Common myeloid progenitor, CD34-positive (primary cell): ENCODE measurements at regions not wholly inside any gene's neighbourhood (a gene's known extent, or its start where the extent isn't known, plus 50 kb on each side); places are given as distances from the start of the nearest gene placed in this dataset.
"Not testable (repeated sequence)": the region's sequence is repeated elsewhere in the genome, so short reads cannot be mapped to it uniquely, and the experiment has no call there.

Experiments used
- CTCF ChIA-PET: fragments of 350-600 bp; sonication (Branson Sonifier 250); formaldehyde crosslinking; loops from one replicate; lab custom pipeline; 2021; ENCODE audit warnings: antibody characterized with exemption; lab: Charles Lee
- POLR2A ChIA-PET: fragments of 350-600 bp; sonication (Branson Sonifier 250); formaldehyde crosslinking; loops from one replicate; lab custom pipeline; 2021; ENCODE audit warnings: antibody characterized with exemption; lab: Charles Lee
- DNase-seq, 3 donors: peaks; one replicate each; pipeline versions ENCODE4 v3.0.0 to v3.0.0-alpha.2; 2013
- H3K27ac ChIP-seq, 2 experiments: 1 replicate in 1 of 2; 2 replicates in 1 of 2; pipeline ENCODE4 v1.7.0; 2013; ENCODE audit warnings: inconsistent platforms in 2 of 2, low read length in 2 of 2, mild to moderate bottlenecking in 2 of 2, low read depth in 1 of 2, moderate library complexity in 1 of 2; ENCODE audit not compliant: severe bottlenecking in 2 of 2, insufficient read depth in 1 of 2, poor library complexity in 1 of 2
- H3K27me3 ChIP-seq, 5 experiments: replicated peaks in 2 of 5; 1 replicate in 3 of 5; 2 replicates in 2 of 5; pipeline versions ENCODE4 v1.6.1 to v1.7.0; 2013; ENCODE audit warnings: low read length in 4 of 5, mild to moderate bottlenecking in 2 of 5, moderate library complexity in 2 of 5, inconsistent platforms in 1 of 5; ENCODE audit not compliant: insufficient read depth in 5 of 5, control insufficient read depth in 4 of 5
- H3K36me3 ChIP-seq, 4 experiments: 1 replicate in 2 of 4; 2 replicates in 2 of 4; pipeline versions ENCODE4 v1.6.1 to v1.7.0; 2013; ENCODE audit warnings: low read length in 3 of 4, control low read depth in 1 of 4, mild to moderate bottlenecking in 1 of 4; ENCODE audit not compliant: control insufficient read depth in 4 of 4, insufficient read depth in 4 of 4
- H3K4me1 ChIP-seq, 4 experiments: 1 replicate in 3 of 4; 2 replicates in 1 of 4; pipeline versions ENCODE4 v1.6.1 to v1.7.1; 2013; ENCODE audit warnings: low read length in 3 of 4, mild to moderate bottlenecking in 3 of 4, control low read depth in 1 of 4, inconsistent platforms in 1 of 4, moderate library complexity in 1 of 4; ENCODE audit not compliant: control insufficient read depth in 4 of 4, insufficient read depth in 4 of 4; ENCODE audit errors: control extremely low read depth in 1 of 4
- H3K4me3 ChIP-seq, 7 experiments: 1 replicate in 4 of 7; 2 replicates in 3 of 7; pipeline versions ENCODE4 v1.5.1 to v1.7.0; 2013; ENCODE audit warnings: mild to moderate bottlenecking in 7 of 7, low read length in 6 of 7, moderate library complexity in 6 of 7, inconsistent platforms in 2 of 7, low read depth in 2 of 7, control low read depth in 1 of 7; ENCODE audit not compliant: insufficient read depth in 4 of 7, control insufficient read depth in 1 of 7; ENCODE audit errors: extremely low read depth in 1 of 7
- H3K9me3 ChIP-seq, 5 experiments: 1 replicate in 4 of 5; 2 replicates in 1 of 5; pipeline versions ENCODE4 v1.6.1 to v1.7.1; 2013; ENCODE audit warnings: low read length in 4 of 5, mild to moderate bottlenecking in 2 of 5, inconsistent platforms in 1 of 5, low read depth in 1 of 5, moderate library complexity in 1 of 5; ENCODE audit not compliant: control insufficient read depth in 4 of 5, insufficient read depth in 2 of 5; ENCODE audit errors: control extremely low read depth in 1 of 5
- WGBS: methylation state at CpG from one replicate; pipeline ENCODE4 v1.1.5; 2013; ENCODE audit not compliant: insufficient coverage; 5-methylcytosine and 5-hydroxymethylcytosine counted together

- WGBS = 70% methylated on average over 2 of the region's 2 CpGs
- H3K4me1 ChIP-seq = no peaks in the 10 kb centered on the region
- H3K36me3 ChIP-seq = peaks cover 0 to 9% (median under 1%) of the 10 kb centered on the region in 4 experiments
- ChIA-PET CTCF (no interaction called here), POLR2A (no interaction called here)
- no peak for DNase-seq
- no peaks in the 10 kb centered on the region for H3K27me3 ChIP-seq
- no peak overlapping the region for H3K27ac ChIP-seq
- H3K9me3 ChIP-seq = peaks cover 0 to 18% (median 2%) of the 10 kb centered on the region in 5 experiments
- no peak overlapping the region for H3K4me3 ChIP-seq
Measured at GRCh38 chrX:77076896-77077295, 370.3 kb upstream of the FGF16 start.

DNA sequence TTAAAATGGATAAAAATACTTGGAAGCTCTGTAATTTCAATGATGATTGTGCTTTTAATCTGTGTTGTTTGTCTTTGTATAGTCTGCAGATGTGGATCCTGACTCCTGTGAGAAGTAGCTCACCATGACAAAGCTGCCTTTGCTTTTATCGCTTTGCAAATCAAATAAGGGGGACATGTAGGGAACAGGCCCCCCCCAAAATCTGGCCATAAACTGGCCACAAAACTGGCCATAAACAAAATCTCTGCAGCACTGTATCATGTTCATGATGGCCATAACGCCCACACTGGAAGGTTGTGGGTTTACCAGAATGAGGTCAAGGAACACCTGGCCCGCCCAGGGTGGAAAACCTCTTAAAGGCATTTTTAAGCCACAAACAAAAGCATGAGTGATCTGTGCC is 366.0 kb upstream of the FGF16 start:
- H3K27ac ChIP-seq, H3K27me3 ChIP-seq, CTCF ChIA-PET, H3K4me3 ChIP-seq, H3K4me1 ChIP-seq, DNase-seq, POLR2A ChIA-PET: not testable (repeated sequence)
- peaks cover 0 to 11% (median under 1%) of the 10 kb centered on the region in 4 experiments for H3K36me3 ChIP-seq
- peaks cover 0 to 23% (median 2%) of the 10 kb centered on the region in 5 experiments for H3K9me3 ChIP-seq
- 86% methylated on average over 3 of the region's 3 CpGs for WGBS

DNA sequence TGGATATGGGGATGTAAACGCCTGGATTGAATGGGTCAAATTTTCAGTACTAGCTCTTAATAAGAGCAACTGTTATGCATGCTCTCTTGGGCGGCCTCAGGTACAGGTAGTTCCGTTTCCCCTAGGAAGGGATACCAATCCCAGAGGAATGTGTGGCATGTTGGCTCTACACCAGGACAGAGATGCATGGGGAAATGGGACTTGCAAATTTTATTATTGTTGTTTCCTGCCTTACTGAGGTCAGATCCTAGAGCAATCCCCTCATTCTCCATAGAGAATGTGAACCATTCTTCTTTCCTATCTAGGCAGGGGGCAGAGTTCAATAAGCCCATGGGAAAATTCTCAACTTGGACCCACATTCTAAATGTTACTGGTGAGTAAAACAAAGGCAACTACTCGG is 361.8 kb upstream of the FGF16 start:
- H3K4me3 ChIP-seq = no peak overlapping the region
- no peak overlapping the region for H3K27ac ChIP-seq
- ChIA-PET POLR2A (no interaction called here), CTCF (no interaction called here)
- no peak for DNase-seq
- H3K9me3 ChIP-seq = peaks cover 0 to 11% (median 2%) of the 10 kb centered on the region in 5 experiments
- H3K36me3 ChIP-seq = peaks cover 0 to 8% (median under 1%) of the 10 kb centered on the region in 4 experiments
- 80% methylated on average over 3 of the region's 4 CpGs for WGBS
- H3K4me1 ChIP-seq = no peaks in the 10 kb centered on the region
- no peaks in the 10 kb centered on the region for H3K27me3 ChIP-seq

DNA sequence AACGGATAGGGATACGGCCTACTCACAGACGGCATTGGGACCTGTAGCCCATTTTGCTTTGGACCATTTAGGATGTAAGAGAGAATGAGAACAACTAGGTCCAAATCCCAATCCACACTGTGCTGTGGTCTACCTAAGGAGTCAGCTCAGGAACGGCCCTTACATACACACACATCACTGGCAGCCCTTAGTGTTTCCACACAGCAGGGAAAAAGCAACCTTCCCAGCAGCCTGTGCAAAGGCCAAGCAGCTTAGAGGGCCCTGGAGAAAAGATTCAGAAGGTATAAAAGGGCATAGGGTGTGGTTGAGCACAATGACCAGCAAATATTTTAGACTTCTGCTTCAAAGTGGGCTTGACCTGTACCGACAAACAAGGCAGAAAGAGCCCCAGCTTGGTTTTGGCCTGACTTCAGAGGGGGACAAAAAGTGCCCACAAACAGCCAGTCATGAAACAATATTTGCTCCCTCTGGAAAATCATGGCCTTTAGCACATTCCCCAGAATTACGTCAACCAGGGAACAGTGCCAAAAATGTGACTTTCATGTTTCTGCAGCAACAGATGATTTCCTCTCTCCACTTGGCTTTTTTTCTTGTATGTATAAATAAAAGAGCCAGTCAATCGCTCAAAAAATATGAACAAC is 359.5 kb upstream of the FGF16 start:
- Histone ChIP-seq H3K4me1 (no peaks in the 10 kb centered on the region), H3K4me3 (no peak overlapping the region), H3K27ac (no peak overlapping the region), H3K36me3 (no peaks in the 10 kb centered on the region), H3K9me3 (peaks cover 0 to 2% (median 0%) of the 10 kb centered on the region in 5 experiments), H3K27me3 (no peaks in the 10 kb centered on the region)
- ChIA-PET CTCF (no interaction called here), POLR2A (no interaction called here)
- 59% methylated on average over 3 of the region's 7 CpGs for WGBS
- peak in 2 of 3 donors; percentile 6 to 17 for DNase-seq

DNA sequence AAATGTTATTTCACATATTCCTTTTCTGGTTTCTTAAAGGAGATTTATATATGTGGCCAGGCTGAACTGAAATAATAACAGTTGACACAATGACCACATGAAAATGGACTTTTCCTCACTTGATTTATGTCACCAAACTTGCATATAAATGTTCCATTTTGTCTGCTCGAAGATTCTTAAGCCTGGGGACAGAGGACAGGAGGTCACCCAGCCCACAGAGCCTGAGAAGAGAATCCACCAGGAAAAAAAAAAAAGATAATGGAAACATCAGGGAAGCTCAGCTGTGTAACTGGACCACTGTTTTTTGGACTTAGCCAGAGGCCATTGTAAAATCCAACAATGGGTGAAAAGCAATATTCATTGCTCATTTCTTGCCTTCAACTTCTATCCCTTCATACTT is 359.0 kb upstream of the FGF16 start:
- POLR2A ChIA-PET = no interaction called here
- no peak overlapping the region for H3K27ac ChIP-seq

DNA sequence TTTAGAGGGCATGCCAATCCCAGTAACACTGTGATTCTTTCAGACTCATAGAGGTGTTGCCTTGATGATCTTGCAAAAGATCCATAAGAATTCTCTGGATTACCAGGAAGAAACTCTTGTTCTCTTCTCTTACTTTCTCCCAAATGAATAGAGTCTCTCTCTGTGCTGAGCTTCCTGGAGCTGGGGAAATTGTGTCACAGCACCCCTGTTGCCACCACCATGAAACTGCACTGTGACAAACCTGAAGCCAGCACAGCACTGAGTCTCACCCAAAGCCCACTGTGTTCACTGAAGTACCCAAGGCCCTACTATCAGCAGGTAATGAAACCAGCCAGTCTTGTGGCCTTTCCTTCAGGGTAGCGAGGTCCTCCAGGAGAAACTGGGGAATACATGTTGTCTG is 332.7 kb upstream of the FGF16 start:
- CTCF ChIA-PET = no interaction called here
- H3K4me3 ChIP-seq = no peak overlapping the region
- DNase-seq = no peak
- POLR2A ChIA-PET = no interaction called here
- no peaks in the 10 kb centered on the region for H3K27me3 ChIP-seq
- no peaks in the 10 kb centered on the region for H3K36me3 ChIP-seq
- H3K9me3 ChIP-seq = no peaks in the 10 kb centered on the region
- WGBS = 67% methylated on average over 1 of the region's 1 CpG
- no peak overlapping the region for H3K27ac ChIP-seq
- H3K4me1 ChIP-seq = no peaks in the 10 kb centered on the region

More for the DNA sequence above, 359.0 kb upstream of the FGF16 start:
- CTCF ChIA-PET = no interaction called here
- 63% methylated on average over 1 of the region's 1 CpG for WGBS
- H3K27me3 ChIP-seq = no peaks in the 10 kb centered on the region
- DNase-seq = no peak
- no peak overlapping the region for H3K4me3 ChIP-seq
- H3K4me1 ChIP-seq = no peaks in the 10 kb centered on the region
- H3K9me3 ChIP-seq = no peaks in the 10 kb centered on the region
- no peaks in the 10 kb centered on the region for H3K36me3 ChIP-seq

GRCh38 chrX:77118686-77119085 is 328.5 kb upstream of the FGF16 start:
- ChIA-PET CTCF (no interaction called here), POLR2A (no interaction called here)
- Histone ChIP-seq H3K9me3 (no peaks in the 10 kb centered on the region), H3K27ac (no peak overlapping the region), H3K36me3 (no peaks in the 10 kb centered on the region), H3K4me3 (no peak overlapping the region), H3K4me1 (no peaks in the 10 kb centered on the region), H3K27me3 (no peaks in the 10 kb centered on the region)
- no CpG with 5 or more reads among the region's 2 CpGs for WGBS
- no peak for DNase-seq
